ENCODE measurements at regions not wholly inside any gene's neighbourhood (a gene's known extent, or its start where the extent isn't known, plus 50 kb on each side); places are given as distances from the start of the nearest gene placed in this dataset.
A peak's percentile ranks its signal among the peaks of the same experiment; 100 is the strongest.
"Not testable (repeated sequence)": the region's sequence is repeated elsewhere in the genome, so short reads cannot be mapped to it uniquely, and the experiment has no call there.

DNA sequence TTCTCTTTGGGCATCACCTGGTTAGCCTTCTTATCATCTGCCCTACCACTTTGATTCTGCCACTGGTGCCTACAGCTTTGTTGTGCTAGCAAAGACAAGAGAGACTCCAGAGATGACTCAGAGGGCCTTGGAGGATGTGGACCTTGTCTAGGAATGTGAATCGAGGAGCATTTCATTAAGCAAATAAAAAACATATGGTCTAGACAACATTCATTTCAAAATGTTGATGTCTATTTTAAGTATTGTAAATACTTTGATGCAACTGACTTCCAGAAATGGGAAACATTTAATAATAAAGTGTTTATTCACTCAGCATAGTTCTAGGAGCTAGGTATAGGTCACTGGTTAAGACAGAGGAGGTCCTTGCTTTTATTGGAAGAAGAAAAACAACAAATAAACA is 195.5 kb downstream of the CDCA7 start:
- DNase-seq = no peak

DNA sequence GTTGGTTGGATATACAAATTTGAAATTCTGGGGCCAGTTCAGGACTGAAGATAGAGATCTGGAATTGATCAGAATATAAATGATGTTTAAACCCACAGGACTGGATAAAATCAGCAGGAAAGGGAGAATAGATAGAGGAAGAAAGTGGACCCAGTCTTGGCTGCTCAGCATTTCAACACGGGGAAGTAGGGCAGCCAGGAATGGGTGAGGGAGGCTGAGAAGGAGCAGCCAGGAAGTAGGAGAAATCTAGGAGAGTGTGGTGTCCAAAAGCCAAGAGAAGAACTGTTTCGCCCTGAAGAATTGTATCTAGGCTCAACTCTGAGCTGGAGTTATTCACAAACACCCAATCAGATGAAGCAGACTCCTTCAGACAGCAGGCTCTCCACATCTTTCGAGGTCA is 197.9 kb downstream of the CDCA7 start:
- no peak for DNase-seq

DNA sequence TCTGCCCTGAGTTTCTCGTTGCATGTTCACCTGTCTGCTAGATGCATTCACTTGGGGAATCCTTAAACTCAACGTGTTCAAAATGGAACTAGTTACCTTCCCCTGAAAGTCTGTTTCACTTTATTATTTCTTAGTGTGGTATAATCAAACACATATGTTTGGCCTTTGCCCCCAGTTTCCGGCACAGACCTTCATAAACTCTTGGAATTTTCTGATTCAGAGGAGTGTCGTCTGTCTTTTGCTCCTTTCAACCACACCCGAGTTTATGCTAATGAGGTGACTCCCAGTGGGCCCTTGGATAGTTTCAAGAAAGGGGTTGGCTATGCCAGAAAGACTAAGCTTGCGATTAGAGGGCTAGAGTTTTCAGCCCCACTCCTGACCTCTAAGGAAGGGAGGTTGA is 198.9 kb downstream of the CDCA7 start:
- DNase-seq = no peak

DNA sequence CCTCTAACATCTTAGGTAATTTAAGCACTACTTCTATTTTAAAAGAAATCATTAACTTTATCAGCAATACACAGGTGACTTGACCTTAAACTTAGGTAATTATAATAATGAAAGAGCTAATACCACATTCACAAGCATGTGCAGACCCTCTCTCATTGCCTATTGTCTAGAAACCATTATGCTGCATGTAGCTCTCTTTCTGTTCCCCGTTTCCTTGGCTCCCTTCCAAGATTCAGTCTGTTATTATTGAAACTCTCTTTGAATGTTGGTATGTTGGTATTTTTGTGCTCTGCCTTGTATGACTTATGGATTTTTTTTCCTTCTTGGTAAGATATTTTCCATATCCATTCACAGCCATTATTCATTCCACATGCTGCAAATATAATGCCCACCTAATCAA is 201.2 kb downstream of the CDCA7 start:
- peak in 2 of 3 donors; percentile 31 to 35 for DNase-seq

DNA sequence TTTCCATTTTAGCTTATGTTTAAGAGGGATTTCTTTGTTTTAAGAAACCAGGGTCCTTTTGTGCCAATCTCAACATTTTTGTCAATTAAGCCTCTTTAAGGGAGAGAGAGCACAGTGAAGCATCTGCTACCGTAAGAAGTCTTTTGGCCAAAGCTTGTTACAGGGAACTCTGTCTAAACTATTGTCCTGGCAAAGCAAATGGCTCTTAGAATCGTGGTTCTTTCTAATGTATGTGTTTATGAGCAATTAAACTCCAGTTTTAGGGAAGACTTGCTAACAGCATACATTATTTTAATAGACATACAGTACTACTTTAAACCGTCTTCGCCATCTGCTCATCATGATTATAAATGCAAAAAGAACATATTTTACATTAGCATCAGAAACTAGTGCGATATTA is 202.1 kb downstream of the CDCA7 start:
- DNase-seq = no peak

DNA sequence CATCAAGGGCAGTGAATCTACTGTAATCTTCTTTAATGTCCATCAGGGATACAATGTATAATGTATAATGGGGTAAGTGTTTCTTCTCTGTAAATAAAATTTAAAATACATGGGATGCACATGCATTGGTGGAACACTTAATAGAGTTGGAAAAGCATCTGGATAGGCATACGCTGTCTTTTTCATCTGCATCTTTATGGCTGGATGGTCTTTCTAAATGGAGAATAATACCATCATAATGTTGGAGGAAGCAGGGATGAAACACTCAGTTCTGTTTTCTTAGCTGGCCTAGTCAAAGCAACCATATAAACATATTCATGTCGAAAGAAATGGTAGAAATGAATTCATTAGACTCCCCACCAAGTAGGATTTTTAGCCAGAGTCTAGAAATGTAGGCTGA is 202.8 kb downstream of the CDCA7 start:
- no peak for DNase-seq

DNA sequence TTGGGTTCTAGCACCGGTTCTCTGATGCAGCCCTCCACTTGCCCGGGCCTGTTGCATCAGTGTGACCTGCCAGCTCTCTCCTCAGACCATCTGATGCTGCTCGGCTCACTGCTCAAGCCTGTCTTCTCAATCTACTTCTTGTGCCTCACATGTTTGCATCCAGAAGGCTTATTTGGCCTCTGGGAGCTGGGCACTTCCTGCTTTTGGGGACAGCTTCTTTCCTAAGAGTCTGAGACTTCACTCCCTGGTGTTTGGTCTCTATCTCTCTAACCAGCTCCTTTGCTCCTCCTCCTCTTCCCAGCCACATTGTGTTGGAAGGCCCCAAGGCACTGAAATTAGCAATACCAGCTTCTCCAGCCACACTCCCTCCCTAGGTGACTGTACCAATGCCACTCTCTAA is 212.8 kb downstream of the CDCA7 start:
- DNase-seq = peak in 1 of 3 donors; percentile 20

DNA sequence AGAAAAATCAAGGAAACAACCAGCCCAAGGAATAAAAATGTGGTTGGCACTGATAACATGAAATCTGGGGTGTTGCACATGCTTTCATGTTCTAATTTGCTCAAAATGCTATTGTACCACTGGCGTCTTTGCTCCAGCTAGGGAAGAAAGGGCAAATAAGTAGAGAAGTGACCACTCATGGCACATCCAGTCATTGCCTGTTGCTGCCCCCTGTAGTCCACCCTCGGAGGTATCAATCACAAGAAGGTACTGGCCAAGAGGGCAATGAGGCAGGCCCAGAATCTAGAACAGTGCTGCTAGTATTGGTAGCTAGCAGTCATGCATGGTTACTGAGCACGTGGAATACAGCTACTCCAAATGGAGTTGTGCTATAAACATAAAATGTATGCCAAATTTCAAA is 213.4 kb downstream of the CDCA7 start:
- DNase-seq = peak; percentile 54 to 70 (median 62)

DNA sequence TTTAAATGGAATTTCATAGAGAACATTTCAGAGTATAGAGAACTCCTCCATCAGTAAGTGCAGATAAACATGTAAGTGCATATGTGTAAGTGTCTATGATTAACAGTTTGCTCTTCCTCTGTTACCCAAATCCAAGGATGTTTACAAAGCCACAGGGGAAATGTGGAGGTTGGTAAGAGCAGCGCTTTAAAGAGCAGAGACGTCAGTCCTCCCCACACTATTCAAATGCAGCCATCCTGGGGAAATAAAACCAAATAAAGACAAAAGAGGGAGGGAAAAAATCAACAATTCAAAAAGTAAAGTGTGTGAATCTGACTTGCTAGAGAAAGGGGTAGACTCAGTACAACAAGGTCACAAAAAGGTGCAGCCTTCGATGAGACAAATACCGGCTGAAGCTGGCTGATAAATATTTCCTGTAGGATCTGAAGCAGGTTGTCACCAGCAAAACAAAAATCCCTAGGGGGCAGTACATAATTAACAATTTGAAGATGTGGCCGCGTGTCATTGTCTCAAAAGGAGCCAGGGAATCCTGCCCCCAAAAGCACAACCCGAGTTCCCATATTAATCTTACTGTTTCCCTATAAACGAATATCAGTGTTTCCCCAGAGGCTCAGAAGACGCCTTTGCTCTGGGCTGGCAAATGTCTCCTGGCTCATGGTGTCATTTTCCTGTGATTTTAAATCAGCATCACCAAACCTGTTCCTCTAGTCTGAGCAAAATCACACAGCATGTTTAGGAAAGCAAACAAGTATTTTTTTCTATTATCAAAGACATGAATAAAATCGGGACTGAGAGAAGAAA is 216.5 kb downstream of the CDCA7 start:
- DNase-seq = peak; percentile 33 to 50 (median 40)

DNA sequence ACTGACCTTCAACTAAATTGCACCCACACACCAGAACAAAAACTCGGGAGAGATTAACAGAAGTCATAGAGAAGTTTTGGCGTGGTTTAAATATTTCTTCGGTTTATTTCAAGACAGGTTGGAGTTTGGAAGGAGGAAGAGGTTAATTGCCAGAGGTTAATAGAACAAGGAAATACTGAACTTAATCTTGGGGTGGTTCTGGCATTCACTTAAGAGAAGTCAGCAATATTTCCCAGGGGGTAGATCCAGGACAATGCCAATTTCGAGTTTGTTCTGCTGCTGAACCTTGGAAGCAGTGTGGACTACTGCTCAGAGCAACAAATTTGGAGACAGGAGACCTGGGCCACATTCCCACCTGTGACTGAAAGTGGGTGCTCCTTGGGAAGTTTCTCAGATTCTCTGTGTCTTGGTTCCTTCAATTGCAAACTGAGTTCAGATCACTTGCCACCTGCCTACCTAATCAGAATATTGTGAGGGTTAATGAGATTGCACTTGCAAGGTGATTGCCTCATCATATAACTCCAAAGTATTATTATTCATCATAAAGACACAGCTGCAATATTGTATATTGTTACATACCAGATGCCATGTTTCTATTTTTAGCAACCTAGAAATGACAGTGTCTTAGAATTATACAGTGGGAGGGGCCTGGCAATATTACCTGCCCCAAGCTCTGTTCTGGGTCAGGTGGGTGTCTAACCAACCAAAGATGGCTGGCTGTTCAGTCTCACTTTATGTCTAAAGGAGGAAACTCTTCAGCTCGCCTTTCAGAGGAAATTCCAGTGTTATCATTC is 217.4 kb downstream of the CDCA7 start:
- peak; percentile 15 to 45 (median 34) for DNase-seq

DNA sequence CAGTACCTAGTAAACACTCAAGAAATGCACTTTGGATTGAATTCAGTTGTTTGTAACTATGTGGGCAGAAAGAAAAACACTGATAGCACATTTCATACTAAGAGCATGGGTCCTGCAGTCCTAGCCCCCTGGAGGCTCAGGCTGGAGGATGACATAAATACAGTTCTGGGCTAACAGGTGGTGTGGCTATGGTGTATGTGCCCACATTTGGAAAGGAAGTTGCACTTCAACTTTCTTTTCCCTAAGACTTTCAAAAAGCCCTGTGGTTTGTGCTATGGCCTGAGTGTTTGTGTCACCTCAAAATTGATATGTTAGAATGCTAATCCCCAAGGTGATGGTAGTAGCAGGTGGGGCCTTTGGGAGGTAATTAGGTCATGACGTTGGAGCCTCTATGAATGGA is 218.2 kb downstream of the CDCA7 start:
- DNase-seq = no peak

DNA sequence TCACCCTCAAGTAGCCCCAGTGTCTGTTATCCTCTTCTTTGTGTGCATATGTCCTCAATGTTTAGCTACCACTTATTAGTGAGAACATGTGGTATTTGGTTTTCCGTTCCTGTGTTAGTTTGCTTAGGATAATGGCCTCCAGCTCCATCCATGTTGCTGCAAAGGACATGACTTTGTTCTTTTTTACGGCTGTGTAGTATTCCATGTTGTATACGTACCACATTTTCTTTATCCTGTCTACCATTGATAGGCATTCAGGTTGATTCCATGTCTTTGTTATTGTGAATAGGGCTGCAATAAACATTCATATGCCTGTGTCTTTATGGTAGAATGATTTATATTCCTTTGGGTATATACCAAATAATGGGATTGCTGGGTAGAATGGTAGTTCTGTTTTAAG is 219.1 kb downstream of the CDCA7 start:
- not testable (repeated sequence) for DNase-seq

DNA sequence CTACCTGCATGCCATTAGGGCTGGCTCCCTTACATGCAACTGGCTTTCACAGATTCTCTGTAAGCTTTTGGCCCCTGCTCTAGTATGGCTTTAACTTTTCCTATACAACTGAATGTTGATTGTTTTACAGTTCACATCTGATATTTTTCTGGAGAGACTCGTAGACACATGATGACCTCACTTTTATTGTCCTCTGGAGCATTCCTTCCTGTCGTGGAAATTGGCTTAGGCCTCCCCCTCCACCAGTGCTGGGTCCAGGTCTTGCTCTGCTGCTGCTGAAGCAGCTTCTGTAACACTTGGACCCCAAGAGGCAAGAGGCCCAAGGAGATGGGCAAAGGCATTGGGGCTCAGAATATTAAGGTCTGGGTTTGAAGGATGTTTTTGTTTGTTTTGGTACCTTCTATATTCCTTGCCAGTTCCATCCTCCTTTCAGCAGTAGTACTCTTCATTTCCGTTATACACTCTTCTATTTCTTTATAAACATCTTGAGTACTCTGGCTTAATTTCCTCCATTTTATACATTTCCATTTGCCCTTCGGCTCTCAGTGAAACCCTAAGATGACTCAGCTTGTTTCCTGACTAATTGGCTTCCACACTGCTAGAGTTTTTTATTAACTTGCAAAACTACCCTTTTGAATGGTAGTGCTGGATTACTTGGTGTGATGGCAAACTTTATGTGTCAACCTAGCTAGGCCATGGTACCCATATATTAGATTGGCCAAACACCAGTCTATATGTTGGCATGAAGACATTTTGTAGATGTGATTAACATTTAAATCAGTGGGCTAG is 219.8 kb downstream of the CDCA7 start:
- DNase-seq = peak in 2 of 3 donors; percentile 35 to 38

DNA sequence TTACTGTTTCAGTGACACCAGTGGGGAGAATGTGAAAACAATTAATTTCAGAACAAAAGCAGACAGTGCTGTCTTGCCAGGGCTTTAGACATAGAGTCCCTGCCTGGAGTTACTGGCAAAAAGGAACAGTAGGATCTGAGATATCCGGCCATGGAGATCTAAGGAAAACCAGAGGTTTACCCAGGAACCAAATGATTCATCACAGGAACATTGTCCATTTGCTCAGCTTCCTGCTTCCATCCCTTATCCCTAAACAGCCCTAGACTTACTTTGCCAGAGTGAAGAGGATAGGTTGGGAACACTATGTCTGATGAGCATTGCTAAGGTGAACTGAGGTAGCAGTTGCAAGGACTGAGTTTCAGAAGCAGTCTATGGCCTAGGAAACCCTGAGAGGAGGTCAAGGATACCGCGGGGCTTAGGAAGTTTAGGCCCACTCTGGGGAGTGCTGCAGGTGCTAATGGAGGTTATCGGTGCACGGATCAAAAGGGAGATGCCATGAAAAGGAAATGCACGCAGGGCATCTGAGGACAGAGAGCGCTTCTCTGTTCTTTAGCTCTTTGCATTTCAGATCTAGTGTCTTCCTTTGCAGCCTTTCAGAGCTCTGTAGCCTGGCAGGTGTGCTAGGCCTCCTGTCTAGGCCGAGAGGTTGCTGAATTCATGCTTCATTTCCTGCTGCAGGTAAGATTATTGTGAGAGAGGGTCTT is 223.9 kb downstream of the CDCA7 start:
- no peak for DNase-seq

DNA sequence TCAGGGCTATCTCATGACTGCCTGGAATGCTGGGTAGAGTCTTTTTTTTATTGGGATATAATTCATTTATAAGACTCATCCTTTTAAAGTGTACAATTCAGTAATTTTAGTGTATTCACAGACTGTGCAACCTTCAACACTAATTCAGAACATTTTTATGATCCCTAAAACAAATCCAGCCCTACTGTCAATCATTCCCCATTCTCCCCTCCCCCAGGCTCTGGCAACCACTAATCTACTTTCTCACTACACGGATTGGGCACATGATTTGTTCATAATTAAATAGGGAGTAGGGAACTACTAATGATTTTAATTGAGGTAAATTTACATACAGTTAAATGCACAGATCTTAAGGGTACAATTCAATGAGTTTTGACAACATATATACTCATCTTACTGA is 225.7 kb downstream of the CDCA7 start:
- DNase-seq = no peak

DNA sequence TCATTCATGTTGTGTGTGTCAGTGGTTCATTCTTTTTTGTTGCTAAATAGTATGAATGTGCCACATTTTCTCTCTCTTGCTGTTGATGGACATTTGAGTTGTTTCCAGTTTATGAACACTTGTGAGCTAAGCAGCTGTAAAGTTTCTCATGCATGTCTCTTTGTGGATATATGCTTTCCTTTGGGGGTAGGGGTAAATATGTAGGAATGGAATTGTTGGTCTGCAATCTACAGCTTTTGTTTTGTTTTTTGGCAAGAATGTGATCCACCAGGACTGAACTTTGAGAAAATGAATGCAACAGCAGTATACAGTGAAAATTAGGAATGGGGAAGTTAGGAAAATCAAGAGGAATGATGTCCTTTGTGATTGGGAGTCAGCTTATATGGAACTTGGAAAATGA is 226.3 kb downstream of the CDCA7 start:
- DNase-seq = no peak

DNA sequence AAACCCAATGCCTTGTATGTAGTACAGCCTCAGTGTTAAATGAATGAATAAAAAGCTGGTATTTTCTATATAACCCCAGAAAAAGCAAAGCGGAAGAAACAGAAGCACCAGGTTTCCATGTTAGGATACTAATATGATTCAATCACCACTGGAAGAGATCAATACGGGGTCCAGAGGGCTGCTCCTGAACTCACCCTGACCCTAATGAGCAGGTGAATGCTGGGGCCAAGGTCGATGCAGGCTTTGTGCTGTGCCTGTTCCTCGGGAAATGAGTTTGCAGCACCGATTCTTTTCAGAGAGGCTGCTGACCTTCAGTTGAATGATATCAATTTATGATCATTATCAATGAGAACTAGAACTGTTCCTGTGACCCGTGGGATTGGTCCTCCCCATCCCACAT is 228.5 kb downstream of the CDCA7 start:
- DNase-seq = no peak

DNA sequence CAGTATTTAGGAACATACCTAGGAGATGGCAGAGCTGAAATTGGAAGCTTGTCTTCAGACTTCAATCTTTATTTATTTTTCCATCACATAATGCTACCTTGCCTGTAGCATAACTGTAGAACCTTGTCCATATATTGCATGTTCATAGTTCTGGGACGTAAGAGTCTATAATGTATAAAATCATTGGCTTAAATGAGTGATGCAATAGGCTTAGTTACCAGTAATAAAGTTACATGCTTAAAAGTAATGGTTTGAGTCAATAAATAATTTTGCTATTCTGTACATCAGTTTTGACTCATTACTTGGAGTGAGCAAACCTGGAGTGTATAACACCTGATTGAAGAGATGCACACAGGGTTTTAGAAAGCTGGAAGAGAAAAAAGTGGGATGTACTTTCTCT is 229.3 kb downstream of the CDCA7 start:
- no peak for DNase-seq

DNA sequence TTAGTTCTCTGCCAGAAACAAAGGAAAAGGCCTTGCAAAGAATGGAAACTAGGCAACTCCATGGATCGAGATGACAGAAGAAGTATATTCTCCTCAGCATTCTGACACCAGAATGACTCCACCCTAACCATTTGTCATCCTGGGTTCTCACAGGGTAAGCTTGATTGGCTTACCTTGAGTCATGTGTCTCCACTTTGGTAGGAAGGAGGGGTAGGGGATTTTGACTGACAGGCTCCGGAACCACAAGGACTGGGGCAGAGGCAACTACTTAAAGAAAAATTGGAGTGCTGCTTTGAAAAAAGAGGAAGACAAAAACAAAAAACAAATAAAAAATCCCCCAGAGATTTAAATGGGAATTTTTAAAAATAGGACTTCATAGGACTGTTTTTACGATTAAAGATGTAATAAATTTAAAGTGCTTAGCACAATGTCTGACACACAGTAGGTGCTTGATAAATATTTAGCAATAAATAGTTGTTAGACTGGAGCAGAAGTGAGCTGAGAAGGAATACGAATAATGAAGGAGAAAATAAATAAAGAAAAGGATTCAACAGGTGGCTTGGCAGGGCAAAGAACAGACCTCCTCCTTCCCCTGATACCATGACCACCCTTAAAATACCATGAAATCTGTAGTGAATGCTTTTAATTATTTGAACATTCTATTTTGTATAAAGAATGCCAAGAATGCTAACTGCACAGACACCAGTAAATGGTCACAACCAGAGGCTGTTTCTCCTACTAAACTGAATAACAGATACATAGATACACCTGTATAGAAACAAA is 230.2 kb downstream of the CDCA7 start:
- DNase-seq = peak; percentile 75 to 83 (median 77)

DNA sequence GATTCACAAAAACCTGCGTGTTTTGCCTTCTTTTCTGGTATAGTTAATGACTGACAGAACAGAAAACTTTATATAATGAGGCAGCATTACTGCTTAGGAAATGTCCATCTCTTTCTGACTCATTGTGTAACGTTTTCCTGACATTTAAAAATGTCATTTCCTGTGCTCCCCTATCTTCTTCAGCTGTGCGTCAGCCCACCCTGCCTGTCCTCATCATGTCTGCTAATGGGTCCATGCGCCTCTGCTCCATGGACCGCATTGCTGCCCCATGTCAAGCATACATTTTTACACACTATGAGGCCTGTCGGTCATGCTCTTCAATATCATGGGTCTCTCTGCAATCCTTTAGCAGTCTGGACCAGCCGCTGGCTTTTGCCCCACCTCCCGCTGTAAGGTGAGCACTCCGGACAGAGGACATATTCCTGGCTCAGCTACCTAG is 234.3 kb downstream of the CDCA7 start:
- no peak for DNase-seq

DNA sequence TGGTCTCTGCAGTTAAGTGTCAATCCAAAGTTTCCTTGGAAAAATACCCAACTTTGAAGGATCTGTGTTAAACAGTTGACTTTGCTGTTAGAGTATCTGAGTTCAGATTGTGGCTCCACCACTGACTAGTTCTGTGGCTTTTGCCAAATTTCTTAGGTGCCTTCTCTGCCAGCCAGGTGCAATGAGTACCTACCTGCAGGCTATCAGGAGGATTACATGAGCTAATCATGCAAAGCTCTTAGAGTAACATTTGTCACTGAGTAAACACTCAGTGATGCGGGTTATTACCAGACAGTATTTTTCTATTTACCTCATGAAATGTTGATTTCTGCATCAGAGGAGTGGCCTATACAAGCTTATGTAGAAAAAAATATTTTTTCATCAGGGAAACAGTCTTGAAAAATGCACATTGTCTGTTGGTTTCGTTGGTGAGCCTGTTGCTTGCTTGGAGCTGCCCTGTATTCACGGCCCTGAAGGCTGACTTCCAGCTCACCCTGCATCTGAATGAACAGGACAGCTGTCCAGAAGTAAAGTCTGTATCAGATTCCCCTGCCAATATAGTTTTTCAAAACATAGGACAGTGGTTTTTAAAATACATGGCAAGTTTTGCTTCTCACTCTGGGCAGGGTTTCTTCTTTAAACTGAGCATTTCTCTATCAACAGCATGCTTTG is 235.1 kb downstream of the CDCA7 start:
- no peak for DNase-seq

Data from suppressor macrophage treated with lipopolysaccharide for 1 hour (primary cell).